Stimulated activated CD8-positive, alpha-beta memory T cell treated with anti-CD3 and anti-CD28 coated beads, Interleukin-15, amount 100 ng/mL, for 4 hours (primary cell): ENCODE measurements at regions not wholly inside any gene's neighbourhood (a gene's known extent, or its start where the extent isn't known, plus 50 kb on each side); places are given as distances from the start of the nearest gene placed in this dataset.

ENCODE experiments used
- DNase-seq, 2 donors: peaks; one replicate each; pipeline ENCODE4 v3.0.0-alpha.2; 2020; ENCODE audit warnings: low read depth in 2 of 2

DNA sequence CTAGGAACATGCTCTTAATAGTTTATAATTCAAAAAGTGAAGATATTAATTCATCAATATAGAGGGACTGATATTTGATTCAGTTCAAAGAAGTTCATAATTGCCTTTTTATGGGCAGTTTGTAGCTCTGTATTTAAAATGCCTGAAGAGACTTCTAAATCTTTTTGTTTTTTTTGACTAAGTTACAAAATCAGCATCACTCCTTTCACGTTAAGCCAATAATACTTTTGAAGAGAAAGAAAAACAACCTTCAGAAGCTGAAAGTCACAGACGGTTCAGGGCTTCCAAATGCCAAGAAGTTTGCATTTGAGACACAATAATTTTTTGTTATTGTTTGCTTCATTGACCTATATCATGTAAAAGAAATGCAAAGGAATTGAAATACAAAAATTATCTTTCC is 394.6 kb upstream of the NR2F2 start:
- DNase-seq = no peak

DNA sequence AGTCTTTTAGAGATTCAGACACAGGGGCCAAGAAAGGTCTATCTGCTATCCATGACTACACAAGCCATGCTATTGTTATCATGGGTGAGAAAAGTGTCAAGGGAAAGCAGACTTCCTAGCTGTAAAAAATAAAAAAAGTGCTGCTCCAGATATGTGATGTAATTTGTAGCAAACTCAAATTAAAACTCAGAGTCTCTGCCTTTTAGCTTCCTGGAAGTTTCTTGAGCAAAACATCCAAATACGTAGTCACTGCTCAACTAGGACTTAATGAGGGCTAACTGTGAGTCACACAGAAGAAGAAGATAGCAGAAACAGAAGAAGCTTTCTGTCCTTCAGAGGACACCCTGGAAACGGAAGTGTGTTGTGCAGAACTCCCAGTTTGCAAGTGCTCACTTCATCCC is 393.4 kb upstream of the NR2F2 start:
- DNase-seq = no peak

DNA sequence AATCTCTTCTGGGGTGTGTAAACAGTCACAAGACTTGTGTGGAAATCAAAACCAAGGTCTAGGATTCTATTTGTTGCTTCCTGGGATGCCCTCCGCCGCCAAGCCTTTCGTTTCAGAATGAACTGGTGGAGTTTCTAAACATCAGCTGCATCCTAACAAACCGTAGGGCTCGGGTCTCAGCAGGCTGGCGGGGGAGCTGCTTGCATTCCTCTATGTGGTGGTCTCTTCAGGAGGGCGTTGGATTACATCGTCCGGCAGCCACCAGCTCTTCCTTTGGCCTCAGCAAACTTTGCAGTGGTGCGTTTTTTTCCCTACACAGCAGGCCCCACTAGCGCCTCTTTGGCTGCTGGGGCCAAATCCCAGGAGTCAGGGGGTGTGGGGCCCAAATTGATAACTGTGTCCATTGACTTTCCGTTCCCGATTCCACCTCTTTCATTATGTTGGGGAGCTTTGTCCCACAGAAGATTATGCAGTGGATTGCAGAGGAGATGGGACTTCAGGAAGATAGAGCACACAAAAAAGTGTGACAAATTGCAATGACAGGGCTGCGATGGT is 390.0 kb upstream of the NR2F2 start:
- no peak for DNase-seq

DNA sequence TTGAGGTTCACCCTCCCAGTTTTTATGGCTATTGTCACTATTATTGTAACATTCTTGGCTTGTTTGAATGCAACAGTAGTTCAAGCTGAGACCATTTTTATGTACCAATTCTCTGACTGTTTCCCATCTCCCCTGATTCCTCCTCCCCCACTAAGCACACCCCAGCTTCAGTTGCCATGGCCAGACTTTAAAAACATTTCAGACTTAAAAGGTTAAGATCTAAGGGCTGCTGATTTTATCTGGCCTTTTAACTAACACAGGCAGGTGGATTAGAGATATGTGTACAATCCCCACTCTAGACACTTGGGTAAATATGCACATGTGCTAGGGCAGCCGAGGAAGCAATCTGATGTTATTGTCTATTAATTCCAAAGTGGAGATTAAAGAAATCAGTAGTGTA is 386.3 kb upstream of the NR2F2 start:
- no peak for DNase-seq

DNA sequence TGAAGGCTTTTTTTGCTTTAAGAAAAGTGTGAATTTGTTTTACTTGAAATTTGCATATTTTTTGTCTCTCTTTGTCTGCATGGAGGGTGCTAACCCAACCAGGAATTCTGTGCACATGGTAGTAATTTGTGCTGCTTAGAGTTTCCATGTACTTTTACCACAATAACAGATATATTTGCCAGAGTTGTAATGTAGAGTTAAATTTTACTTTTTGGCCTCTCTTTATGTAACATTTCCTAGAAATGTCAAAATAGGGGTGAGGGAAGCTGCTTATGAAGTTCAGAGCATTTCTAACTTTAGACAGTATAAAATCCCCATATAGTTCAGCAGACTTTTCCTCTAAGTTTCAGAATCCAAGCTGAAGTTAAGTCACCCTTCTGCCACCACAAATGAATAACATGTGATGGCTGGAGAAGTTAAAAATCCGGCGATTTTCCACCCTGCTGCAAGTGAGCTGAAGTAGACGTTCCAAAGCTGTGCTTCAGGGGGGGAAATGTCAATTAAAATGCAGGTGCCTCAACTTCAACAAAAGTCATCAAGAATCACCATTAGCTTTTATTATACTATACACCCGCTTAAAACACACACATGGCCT is 385.7 kb upstream of the NR2F2 start:
- DNase-seq = no peak

DNA sequence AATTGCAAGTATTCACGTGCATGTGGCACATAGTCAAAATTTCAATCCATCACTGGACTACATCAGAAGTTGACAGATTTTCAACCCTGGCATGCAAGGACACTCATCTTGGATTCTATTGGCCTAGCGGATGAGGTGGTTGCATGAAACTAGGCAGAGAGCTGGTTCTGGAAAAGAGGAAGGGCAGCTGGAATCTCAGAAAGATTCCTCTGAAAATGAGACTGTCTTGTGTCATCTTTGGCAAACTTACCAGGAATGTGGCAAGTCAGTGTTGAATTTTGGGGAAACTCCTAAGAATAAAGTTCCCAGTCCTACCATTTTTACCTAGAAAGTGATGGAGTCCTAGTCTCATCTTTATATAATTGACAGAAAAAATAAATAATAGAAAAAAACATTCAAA is 384.3 kb upstream of the NR2F2 start:
- no peak for DNase-seq

DNA sequence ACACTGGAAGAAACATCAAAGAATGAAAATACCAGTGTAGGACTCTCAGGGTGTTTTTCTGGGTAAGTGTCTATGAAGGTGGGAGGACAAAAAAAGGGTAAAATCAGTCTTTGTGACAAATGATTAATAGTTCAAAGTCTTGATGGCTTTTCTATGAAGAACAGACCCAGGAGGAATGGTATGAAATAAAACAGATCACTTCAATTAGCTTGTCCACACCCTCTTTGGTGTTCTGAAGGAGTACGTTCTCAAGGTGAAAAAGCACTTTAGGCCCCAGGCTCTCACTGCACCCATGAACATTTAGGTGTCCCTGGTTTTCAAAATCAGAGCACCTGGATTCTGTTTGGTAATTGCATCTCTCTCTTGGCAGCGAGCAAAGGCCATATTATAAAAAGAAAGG is 383.6 kb upstream of the NR2F2 start:
- no peak for DNase-seq

DNA sequence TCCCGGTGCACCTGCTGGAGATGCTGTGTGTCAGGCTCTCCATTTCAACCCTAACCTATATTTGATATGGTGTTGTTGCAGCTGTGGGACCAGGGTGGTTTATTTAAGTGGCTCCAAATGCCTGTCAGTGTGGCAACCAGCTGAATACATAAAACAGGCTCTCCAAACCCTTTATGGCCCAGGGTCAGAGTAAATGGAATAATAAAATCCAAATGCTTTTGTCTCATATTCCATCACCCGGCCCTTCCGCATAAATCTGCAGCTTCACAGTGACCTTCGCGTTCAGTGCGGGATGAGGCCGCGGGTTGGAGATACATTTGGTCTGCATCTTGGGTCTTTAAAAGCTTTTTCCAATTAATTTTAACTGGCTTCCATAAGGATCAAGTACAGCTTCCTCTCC is 382.1 kb upstream of the NR2F2 start:
- no peak for DNase-seq

DNA sequence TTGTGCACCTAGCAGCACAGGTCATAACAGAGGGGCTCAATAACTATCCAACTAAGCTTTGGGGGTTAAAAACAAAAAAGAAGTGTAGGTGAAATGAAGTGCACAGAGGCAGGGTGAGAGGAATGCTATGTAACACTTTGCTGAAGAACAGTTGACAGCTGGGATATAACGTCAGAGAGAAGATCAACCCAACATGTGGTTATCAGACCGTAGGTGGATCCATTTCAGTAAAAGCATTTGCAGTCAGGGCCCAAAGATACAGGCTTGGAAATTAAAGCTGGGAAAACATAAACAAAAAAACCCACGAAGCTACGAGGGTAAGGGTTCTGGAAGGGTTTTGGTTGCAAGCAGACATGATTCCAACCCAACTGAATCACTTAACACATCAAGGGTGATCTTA is 377.5 kb upstream of the NR2F2 start:
- DNase-seq = no peak

DNA sequence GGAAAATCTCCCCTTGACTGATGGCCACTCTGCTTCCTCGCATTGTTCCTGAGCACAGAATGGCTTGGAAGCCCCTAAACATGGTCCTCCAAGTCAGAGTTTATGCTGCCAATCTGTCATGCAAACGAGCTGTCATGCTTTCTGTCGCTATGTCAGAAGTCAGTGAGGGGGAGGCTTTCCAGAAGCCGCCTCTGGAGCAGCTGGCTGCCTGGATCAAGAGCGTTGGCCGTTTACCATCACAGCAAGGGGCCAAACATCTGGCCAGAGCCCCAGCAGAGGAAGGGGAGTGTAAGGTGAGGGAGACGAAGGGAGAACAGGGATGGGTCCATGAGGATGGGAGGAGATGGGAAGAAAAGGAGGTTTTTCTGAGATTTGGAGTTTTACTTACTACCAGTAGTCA is 372.6 kb upstream of the NR2F2 start:
- no peak for DNase-seq

DNA sequence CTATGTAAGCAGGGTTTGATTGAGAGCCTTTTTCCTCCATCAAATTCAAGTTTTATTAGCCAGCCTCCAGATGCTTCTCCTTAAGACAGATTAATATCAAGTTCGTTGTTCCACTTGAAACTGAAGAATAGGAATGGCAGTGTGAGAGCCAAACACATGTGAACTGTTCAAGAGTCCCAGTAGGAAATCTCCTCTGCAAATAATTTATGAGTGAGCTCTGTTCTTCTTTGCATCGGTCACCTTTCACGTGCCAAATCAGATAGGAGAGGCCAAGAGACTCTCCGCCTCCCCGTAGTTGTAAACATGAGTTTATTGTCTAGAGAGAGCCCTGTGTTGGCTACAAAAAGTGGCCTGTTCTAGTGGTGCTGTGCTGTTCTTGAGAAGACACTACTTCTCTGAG is 372.1 kb upstream of the NR2F2 start:
- no peak for DNase-seq

DNA sequence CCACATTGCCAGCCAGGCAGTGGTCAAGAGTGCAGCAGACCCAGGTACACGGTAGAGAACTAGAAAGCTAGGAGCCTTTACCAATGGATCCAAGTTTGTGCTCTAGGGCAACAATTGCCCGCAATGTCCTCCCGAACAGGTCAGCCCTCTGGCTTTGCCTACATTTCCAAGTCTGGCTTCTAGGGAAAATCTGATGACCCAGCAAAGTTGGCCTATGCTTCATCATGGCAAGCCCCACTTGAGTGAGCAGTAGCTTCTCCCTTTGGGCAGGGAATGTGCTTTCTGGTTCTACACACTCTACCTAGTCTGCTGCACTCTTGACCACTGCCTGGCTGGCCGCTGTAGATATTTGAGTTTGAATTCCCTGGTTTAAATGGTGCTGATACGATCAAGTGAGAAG is 361.6 kb upstream of the NR2F2 start:
- DNase-seq = no peak

DNA sequence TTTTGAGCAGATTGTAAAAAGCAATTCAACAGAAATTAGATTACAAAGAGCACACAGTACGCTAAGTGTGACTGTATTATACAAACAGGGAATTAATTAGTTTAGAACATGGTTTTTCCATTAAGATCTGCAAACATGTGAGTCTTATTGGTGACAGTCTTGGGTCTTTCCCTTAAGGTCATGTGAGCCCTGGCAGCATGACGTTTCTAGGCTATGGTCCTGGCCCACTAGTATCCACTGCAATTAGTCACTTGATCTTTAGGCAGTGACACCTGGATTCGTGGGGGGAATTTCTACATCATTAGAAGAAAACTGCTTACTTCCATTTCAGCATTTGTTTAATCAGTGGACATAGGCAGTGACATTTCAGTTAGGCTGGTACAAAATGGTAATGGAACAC is 360.2 kb upstream of the NR2F2 start:
- no peak for DNase-seq

DNA sequence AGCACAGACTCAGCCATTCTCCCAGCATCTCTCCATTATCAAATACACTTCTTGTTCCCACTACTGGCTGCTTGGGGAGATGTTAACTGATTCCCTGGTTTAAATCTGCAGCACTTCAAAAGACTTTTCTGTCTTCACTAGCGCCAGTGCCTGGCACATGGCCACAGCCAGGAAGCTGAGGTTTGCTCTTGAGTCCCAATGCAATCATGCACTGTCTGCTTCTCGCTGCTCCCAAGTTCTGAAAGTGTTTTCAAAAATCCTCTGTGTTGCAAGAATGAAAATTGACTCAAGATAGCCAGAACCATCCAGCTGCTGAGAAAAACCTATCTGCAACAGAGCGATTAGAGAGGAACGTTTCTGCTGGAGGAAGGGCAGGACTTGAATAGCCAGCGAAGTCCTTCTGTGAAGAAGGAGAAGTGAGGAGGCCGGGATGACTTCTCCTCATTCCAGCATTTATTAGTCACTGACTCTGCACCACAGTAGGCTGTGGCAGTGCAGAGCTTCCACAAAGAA is 358.4 kb upstream of the NR2F2 start:
- no peak for DNase-seq

DNA sequence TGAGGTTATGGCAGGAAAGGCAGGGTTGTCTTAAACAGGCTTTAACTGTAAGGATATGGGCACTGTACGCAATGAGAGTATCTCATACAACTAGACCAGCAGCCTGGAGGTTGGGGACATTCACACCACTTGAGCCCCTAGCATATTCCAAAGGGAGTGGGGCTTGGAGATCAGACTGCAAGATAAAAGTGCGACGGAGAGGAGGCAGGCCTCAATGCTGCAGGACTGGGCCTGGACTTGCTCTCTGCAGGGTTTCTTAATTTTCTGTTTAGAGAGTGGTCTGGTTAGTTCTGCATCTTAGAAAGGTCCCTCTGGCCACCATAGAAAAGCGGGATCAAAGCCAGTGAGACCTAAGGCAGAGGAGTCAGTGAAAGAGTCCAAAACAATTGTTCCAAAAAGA is 357.7 kb upstream of the NR2F2 start:
- DNase-seq = no peak

DNA sequence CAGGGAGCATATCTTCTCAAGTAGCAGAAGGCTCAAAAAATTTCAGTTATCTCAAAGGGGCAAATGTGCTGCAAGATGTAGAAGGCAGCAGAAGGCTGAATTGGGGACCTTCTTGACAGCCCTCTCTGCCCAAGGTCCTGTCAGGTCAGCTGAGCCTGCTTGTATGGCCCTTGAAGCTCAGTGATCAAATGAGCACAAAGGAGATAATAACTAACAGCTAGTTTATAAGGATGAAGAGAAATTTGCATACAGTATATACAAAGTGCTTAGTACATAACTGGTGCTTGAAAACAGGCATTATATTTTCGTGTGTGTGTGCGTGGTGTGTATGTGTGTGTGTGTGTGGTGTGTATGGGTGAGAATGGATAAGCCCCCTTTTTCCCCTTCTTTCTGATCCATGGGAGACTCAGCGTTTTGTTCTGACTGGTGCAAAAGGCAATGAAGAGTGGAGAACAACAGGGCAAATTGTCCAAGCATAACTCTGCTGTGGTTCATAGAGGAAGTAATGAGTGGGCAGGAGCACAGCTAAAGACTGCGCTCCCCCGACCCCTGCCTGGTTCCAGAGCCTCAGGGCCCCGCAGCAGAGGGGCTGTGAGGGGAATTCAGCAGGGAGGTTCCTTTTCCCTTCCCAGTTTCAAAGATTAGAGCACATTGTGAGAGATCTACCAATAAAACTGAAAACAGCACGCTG is 356.8 kb upstream of the NR2F2 start:
- no peak for DNase-seq

DNA sequence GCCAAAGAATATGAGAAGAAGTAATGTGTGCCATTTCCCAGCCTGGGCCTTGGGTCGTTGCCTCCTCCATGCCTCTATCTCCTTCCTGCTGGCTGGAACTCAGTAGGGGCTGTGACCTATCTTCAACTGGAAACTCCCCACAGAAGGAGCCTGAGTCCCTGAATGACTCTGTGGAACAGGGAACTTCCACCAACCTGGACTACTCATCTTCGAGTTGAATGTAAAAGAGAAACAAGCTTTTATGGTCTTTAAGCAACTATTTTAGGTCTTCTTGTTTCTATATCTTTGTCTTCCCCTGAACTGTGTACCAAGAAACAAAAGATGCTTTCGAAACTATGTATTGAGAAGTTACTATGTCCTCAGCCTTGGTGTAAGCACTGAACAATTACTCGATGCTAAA is 355.3 kb upstream of the NR2F2 start:
- DNase-seq = no peak

DNA sequence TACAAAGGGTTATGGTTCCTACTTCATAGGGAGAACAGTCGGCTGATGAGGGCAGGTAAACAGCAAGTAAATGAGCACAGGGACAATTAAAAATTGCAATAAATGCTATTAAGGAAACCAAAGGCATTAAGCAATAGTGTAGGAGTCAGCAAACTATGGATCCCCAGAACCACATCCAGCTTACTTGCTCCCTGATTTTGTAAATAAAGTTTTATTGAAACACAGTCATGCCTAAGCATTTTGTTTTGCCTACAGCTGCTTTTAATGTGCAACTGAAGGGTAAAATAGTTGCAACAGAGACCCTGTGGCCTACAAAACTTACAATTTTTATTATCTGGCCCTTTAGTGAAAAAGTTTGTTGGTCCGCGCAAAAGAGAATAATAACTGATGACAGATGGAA is 351.2 kb upstream of the NR2F2 start:
- DNase-seq = no peak

DNA sequence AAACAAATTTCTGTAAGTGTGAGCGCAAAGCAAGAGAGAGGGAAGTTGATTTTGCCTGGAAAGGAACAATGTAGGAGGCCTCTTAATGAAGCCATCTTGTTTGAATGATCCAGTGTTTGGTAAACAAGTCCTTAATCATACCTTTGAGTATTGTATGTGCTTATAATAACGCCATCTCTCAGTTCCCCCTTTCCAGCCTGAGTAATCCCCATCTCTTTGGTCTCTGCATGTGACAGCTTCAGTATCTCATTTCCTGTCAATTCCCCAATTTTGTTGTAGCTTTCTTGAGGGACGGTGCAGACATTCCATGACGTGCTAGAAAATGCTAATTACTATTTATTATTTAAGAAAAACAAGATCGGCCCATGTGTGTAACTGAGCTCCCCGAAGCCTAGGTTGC is 349.3 kb upstream of the NR2F2 start:
- DNase-seq = no peak

DNA sequence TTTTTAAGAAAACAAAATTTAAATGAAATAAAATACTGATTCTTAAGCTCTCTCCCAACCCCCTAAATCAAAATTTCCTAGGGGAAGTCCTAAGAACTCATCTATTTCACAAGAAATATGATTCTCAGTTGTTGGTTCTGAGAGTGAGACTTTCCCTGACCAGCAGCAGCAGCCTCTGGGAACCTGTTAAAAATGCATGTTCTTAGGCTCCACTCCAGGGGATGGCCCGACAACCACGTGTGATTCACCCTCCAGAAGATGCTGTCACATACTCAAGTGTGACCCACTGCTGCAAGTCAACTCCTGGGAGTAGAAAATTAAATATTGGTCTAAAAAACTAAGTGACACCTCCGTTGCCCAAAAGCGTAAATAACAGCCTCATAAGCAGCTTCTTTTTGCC is 343.2 kb upstream of the NR2F2 start:
- no peak for DNase-seq

DNA sequence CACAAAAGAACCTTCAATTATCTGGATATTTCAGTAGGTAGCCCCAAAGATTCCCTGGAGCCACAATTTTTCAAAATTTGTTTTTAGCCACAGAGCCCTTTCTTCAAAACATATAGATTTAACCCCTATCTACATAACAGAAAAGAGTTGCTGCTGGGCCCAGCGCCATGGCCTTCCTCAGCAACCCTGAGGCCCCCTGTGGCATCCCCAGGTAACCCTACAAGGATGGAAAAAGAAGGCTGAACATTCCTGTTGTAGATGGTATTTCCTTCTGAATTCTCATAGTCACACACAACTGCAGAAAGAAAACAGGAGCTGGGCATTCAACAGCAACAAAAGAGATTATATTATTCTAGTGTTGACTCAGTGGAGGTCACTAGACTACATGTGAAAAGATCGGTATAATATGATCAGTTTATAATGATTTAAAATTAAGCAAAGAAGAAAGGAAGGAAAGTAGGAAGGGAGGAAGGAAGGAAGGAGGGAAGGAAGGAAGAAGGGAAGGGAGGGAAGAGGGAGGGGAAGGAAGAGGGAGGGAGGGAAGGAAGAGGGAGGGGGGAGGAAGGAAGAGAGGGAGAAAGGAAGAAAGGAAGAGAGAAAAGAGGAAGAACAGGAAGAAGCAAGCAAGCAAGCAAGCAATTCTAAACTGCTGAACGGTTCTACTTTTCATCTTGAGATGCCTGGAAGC is 342.5 kb upstream of the NR2F2 start:
- DNase-seq = no peak

DNA sequence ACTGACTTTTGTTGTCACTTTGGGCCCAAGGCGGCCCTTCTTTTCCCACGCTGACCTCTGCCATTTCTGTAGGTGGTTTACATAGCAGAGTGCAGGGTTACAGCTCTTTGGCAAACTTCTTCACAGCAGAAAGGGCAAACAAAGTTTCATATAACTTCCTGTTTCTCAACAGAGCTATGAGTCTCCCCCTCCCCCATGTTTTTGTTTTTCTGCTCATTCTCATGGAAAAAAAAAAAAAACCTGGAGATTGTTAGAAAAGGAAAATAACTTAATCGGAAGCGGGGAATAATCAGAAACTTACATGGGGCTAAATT is 342.0 kb upstream of the NR2F2 start:
- no peak for DNase-seq

DNA sequence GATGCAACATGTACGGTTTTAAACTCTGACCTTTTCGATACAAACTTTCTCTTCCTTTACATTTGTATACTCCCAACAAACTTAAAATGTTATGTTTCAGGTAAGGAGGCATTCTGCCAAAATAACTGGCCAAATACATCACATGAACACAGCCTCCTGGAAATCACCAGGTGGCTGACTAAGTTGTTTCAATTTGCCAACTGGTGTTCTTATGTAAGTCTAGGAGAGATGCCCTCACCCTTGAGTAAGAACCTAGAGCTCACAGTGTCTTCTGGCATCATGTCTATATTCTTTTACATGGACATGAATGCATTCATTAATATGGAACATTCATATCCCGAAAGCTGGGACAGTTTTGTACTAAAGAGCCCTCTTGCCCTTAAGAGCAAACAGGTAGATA is 341.1 kb upstream of the NR2F2 start:
- DNase-seq = no peak
